NOMO-1 treated with dmso at 0.1 percent for 144 hours (cell line): ENCODE measurements at regions not wholly inside any gene's neighbourhood (a gene's known extent, or its start where the extent isn't known, plus 50 kb on each side); places are given as distances from the start of the nearest gene placed in this dataset.

ENCODE experiments used
- DNase-seq: peaks from one replicate; lab custom pipeline; 2025; ENCODE audit not compliant: unreplicated experiment; lab: John Stamatoyannopoulos, UW

- DNase-seq = no peak
These were observed 477.7 kb upstream of the NOVA1 start for GRCh38 chr14:27075503-27075902.

- DNase-seq = no peak
These were observed 479.4 kb upstream of the NOVA1 start for GRCh38 chr14:27077214-27077613.

- DNase-seq = no peak
These were observed 479.9 kb upstream of the NOVA1 start for GRCh38 chr14:27077710-27078109.

GRCh38 chr14:27078191-27078590, 480.4 kb upstream of the NOVA1 start:
- DNase-seq = no peak

GRCh38 chr14:27079716-27080115, 481.9 kb upstream of the NOVA1 start:
- no peak for DNase-seq

GRCh38 chr14:27085500-27085899, 487.7 kb upstream of the NOVA1 start:
- no peak for DNase-seq

GRCh38 chr14:27090716-27091115, 492.9 kb upstream of the NOVA1 start:
- DNase-seq = no peak

- no peak for DNase-seq
These were observed 494.1 kb upstream of the NOVA1 start for GRCh38 chr14:27091973-27092372.

- DNase-seq = no peak
These were observed 498.3 kb upstream of the NOVA1 start for GRCh38 chr14:27096091-27096490.

- DNase-seq = no peak
These were observed 500.6 kb upstream of the NOVA1 start for GRCh38 chr14:27098451-27098850.

GRCh38 chr14:27114180-27114579, 516.3 kb upstream of the NOVA1 start:
- no peak for DNase-seq

- no peak for DNase-seq
These were observed 525.3 kb upstream of the NOVA1 start for GRCh38 chr14:27123162-27123561.

- DNase-seq = no peak
These were observed 530.0 kb upstream of the NOVA1 start for GRCh38 chr14:27127838-27128237.

GRCh38 chr14:27134200-27134599, 536.4 kb upstream of the NOVA1 start:
- DNase-seq = no peak

- DNase-seq = no peak
These were observed 547.3 kb upstream of the NOVA1 start for GRCh38 chr14:27145170-27145569.

GRCh38 chr14:27148143-27148542, 550.3 kb upstream of the NOVA1 start:
- DNase-seq = no peak

GRCh38 chr14:27164139-27164538, 566.3 kb upstream of the NOVA1 start:
- no peak for DNase-seq

- DNase-seq = no peak
These were observed 577.7 kb upstream of the NOVA1 start for GRCh38 chr14:27175489-27175888.

- DNase-seq = no peak
These were observed 583.5 kb upstream of the NOVA1 start for GRCh38 chr14:27181333-27181732.

- no peak for DNase-seq
These were observed 586.6 kb upstream of the NOVA1 start for GRCh38 chr14:27184427-27184826.

GRCh38 chr14:27186048-27186447, 588.2 kb upstream of the NOVA1 start:
- DNase-seq = no peak

- DNase-seq = no peak
These were observed 589.3 kb upstream of the NOVA1 start for GRCh38 chr14:27187136-27187535.

- DNase-seq = no peak
These were observed 592.5 kb upstream of the NOVA1 start for GRCh38 chr14:27190296-27190695.

GRCh38 chr14:27199272-27199671, 601.4 kb upstream of the NOVA1 start:
- DNase-seq = no peak
